DND-41 (cell line): ENCODE measurements at regions not wholly inside any gene's neighbourhood (a gene's known extent, or its start where the extent isn't known, plus 50 kb on each side); places are given as distances from the start of the nearest gene placed in this dataset.

Experiments
- ATAC-seq: fragments of 200-7000 bp; cut with Tn5 transposase; 3 replicates; pipeline ENCODE4 v1.9.1; 2021; ENCODE audit warnings: low read depth; ENCODE audit not compliant: insufficient read depth
- DNase-seq: peaks from one replicate; pipeline ENCODE4 v3.0.0-alpha.2; 2020
- H2AFZ ChIP-seq: 2 replicates; pipeline ENCODE4 v1.6.0; 2012; ENCODE audit warnings: low read depth, low read length
- H3K27ac ChIP-seq: 2 replicates; pipeline ENCODE4 v1.5.1; 2012; ENCODE audit warnings: low read length, inconsistent platforms
- H3K27me3 ChIP-seq: fragments of 200-600 bp; sonication (generic); 2 replicates; pipeline ENCODE4 v1.6.0; 2012; ENCODE audit warnings: low read length, mild to moderate bottlenecking, inconsistent platforms; ENCODE audit not compliant: insufficient read depth, poor library complexity
- H3K36me3 ChIP-seq: 2 replicates; pipeline ENCODE4 v1.5.1; 2012; ENCODE audit warnings: low read length, inconsistent platforms; ENCODE audit not compliant: insufficient read depth
- H3K4me1 ChIP-seq: 2 replicates; pipeline ENCODE4 v1.5.1; 2012; ENCODE audit warnings: mild to moderate bottlenecking, low read length; ENCODE audit not compliant: insufficient read depth
- H3K4me2 ChIP-seq: 2 replicates; pipeline ENCODE4 v1.6.0; 2012; ENCODE audit warnings: mild to moderate bottlenecking, moderate library complexity, low read length, inconsistent platforms; ENCODE audit not compliant: insufficient read depth
- H3K4me3 ChIP-seq, 2 experiments: fragments of 200-600 bp in 1 of 2; shearing (Covaris generic) in 1 of 2; 2 replicates each; pipeline ENCODE4 v1.5.1; 2012 to 2016; ENCODE audit warnings: inconsistent platforms in 2 of 2, low read length in 2 of 2, mild to moderate bottlenecking in 2 of 2, low read depth in 1 of 2, moderate library complexity in 1 of 2
- H3K79me2 ChIP-seq: 2 replicates; pipeline ENCODE4 v1.6.0; 2012; ENCODE audit warnings: low read length, inconsistent platforms; ENCODE audit not compliant: insufficient read depth
- H3K9ac ChIP-seq: 2 replicates; pipeline ENCODE4 v1.6.0; 2012; ENCODE audit warnings: low read depth, mild to moderate bottlenecking, inconsistent platforms, low read length, moderate library complexity
- H3K9me3 ChIP-seq: 2 replicates; pipeline ENCODE4 v1.5.1; 2012; ENCODE audit warnings: low read length, moderate library complexity, mild to moderate bottlenecking, inconsistent platforms; ENCODE audit not compliant: insufficient read depth, severe bottlenecking
- H4K20me1 ChIP-seq: 2 replicates; pipeline ENCODE4 v1.6.0; 2012; ENCODE audit warnings: low read length; ENCODE audit not compliant: insufficient read depth
- EZH2 ChIP-seq: IDR thresholded peaks from 3 replicates; pipeline ENCODE4 v1.6.1; 2012; ENCODE audit warnings: borderline replicate concordance, low read depth, mild to moderate bottlenecking, moderate library complexity, low read length, inconsistent platforms; ENCODE audit not compliant: severe bottlenecking
- TF ChIP-seq, protein P1 (sequence below): IDR thresholded peaks from 2 replicates; pipeline ENCODE4 v1.5.1; 2012; ENCODE audit warnings: borderline replicate concordance, low read length, moderate library complexity, mild to moderate bottlenecking; ENCODE audit not compliant: poor library complexity, severe bottlenecking; ENCODE audit errors: extremely low read depth

DNA sequence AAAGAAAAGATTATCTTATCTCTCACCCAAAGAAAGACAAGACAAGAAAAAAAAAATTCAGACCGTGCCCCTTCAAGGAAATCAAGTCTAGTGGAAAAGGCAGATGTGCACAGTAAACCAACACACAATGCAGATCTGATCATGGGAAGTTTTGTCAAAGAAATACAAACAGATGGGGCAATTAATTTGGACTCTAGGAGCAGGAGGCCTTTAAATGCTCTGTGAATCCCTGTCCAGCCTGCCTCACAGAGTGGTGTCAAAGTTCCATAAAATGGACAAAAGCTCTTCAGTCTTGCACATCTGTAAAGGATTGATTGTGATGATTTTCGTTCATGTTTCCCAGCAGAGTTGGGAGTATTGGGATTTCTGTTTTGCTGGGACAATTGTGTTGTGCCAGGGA, 53.1 kb upstream of the TGM3 start:
- Histone ChIP-seq H2AFZ (no peak overlapping the region), H3K9ac (no peak overlapping the region), H3K4me3 (no peak overlapping the region), H3K27ac (no peak overlapping the region), H3K27me3 (peaks cover 29% of the 10 kb centered on the region), H3K79me2 (no peaks in the 10 kb centered on the region), H3K4me2 (no peak overlapping the region), H3K36me3 (no peaks in the 10 kb centered on the region), H3K4me1 (no peaks in the 10 kb centered on the region), H3K9me3 (no peaks in the 10 kb centered on the region), H4K20me1 (no peaks in the 10 kb centered on the region; the same call in 1 of the 2 replicates)
- DNase-seq (no peak), ATAC-seq (no peak)
- TF ChIP-seq, protein P1, sequence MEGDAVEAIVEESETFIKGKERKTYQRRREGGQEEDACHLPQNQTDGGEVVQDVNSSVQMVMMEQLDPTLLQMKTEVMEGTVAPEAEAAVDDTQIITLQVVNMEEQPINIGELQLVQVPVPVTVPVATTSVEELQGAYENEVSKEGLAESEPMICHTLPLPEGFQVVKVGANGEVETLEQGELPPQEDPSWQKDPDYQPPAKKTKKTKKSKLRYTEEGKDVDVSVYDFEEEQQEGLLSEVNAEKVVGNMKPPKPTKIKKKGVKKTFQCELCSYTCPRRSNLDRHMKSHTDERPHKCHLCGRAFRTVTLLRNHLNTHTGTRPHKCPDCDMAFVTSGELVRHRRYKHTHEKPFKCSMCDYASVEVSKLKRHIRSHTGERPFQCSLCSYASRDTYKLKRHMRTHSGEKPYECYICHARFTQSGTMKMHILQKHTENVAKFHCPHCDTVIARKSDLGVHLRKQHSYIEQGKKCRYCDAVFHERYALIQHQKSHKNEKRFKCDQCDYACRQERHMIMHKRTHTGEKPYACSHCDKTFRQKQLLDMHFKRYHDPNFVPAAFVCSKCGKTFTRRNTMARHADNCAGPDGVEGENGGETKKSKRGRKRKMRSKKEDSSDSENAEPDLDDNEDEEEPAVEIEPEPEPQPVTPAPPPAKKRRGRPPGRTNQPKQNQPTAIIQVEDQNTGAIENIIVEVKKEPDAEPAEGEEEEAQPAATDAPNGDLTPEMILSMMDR = no peak
- no peak for TF ChIP-seq EZH2

DNA sequence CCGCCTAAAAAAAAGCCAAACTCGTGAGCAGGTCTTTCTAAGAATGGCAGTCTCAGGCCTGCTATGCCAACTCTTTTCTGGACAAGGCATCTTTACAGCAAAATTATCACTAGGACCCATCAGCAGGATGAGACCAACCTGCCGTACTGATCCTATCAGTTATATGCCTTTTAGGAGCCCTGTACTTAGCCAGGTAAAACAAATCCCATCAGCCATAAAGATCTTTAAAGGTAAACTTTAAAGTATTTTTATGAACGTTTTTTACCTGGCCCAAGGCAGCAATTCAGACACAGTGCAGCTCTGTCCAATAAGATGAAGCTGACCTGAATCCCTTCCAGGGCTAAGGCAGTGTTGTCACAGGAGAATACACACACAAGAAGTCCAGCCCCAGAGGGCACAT, 51.3 kb upstream of the TGM3 start:
- Histone ChIP-seq H3K27me3 (peaks cover 25% of the 10 kb centered on the region), H3K4me2 (no peak overlapping the region), H3K4me3 (no peak overlapping the region), H3K9ac (no peak overlapping the region), H3K9me3 (no peaks in the 10 kb centered on the region), H3K36me3 (no peaks in the 10 kb centered on the region), H3K4me1 (no peaks in the 10 kb centered on the region), H3K79me2 (no peaks in the 10 kb centered on the region), H3K27ac (no peak overlapping the region), H4K20me1 (no peaks in the 10 kb centered on the region; the same call in 1 of the 2 replicates), H2AFZ (no peak overlapping the region)
- no peak for ATAC-seq
- TF ChIP-seq EZH2 = no peak
- TF ChIP-seq, protein P1 = no peak
- no peak for DNase-seq

DNA sequence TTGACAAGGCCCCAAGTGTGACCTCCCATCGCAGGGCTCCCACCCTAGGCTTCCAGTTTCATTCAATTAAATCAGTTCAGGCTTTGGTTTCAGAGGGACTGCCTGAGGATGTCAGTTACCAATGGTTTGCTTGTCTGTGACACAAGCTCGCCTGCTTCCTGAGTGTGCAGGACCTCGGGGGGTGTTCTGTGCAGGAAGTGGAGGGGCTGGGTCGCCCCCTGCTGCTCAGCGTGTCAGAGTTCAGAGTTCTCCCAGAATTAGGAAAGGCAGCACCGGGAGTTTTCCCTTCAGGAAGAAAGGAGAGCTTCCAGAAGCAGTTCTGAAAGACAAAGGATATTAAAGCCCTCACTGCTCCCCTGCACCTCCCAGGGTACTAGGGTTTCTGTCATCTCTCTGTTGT, 50.8 kb upstream of the TGM3 start:
- Histone ChIP-seq H3K4me3 (no peak overlapping the region), H3K9me3 (no peaks in the 10 kb centered on the region), H3K4me2 (no peak overlapping the region)

More for the DNA sequence above, 50.8 kb upstream of the TGM3 start:
- Histone ChIP-seq H4K20me1 (no peaks in the 10 kb centered on the region; the same call in 1 of the 2 replicates), H3K27me3 (peaks cover 25% of the 10 kb centered on the region), H3K9ac (no peak overlapping the region), H3K4me1 (no peaks in the 10 kb centered on the region), H3K36me3 (no peaks in the 10 kb centered on the region), H3K79me2 (no peaks in the 10 kb centered on the region), H3K27ac (no peak overlapping the region), H2AFZ (no peak overlapping the region)
- ATAC-seq (no peak), DNase-seq (no peak)
- TF ChIP-seq, protein P1 = peak; percentile 25
- TF ChIP-seq EZH2 = no peak
